HG02973 (cell line): ENCODE measurements at regions not wholly inside any gene's neighbourhood (a gene's known extent, or its start where the extent isn't known, plus 50 kb on each side); places are given as distances from the start of the nearest gene placed in this dataset.
"Not testable (repeated sequence)": the region's sequence is repeated elsewhere in the genome, so short reads cannot be mapped to it uniquely, and the experiment has no call there.

Source experiments
- ATAC-seq: cut with Tn5 transposase; IDR thresholded peaks from one replicate; pipeline ENCODE4 v1.9.1; 2021; ENCODE audit warnings: moderate library complexity; ENCODE audit not compliant: unreplicated experiment

GRCh38 chr18:38771620-38772019, 1206.0 kb upstream of the CELF4 start:
- not testable (repeated sequence) for ATAC-seq

GRCh38 chr18:38768504-38768903, 1202.9 kb upstream of the CELF4 start:
- ATAC-seq, result no peak

GRCh38 chr18:38759457-38759856, 1193.9 kb upstream of the CELF4 start:
- no peak for ATAC-seq

- ATAC-seq, result no peak
Measured at GRCh38 chr18:38756436-38756835, 1190.8 kb upstream of the CELF4 start.

- peak; percentile 53 for ATAC-seq
Measured at GRCh38 chr18:38752430-38752829, 1186.8 kb upstream of the CELF4 start.

GRCh38 chr18:38751898-38752297, 1186.3 kb upstream of the CELF4 start:
- no peak for ATAC-seq

- ATAC-seq, result no peak
Measured at GRCh38 chr18:38751211-38751610, 1185.6 kb upstream of the CELF4 start.

GRCh38 chr18:38750751-38751150, 1185.2 kb upstream of the CELF4 start:
- ATAC-seq, result no peak

GRCh38 chr18:38747153-38747552, 1181.6 kb upstream of the CELF4 start:
- ATAC-seq, result no peak

- not testable (repeated sequence) for ATAC-seq
Measured at GRCh38 chr18:38720181-38720580, 1154.6 kb upstream of the CELF4 start.

GRCh38 chr18:38718365-38718901, 1152.8 kb upstream of the CELF4 start:
- no peak for ATAC-seq

- no peak for ATAC-seq
Measured at GRCh38 chr18:38709122-38709521, 1143.5 kb upstream of the CELF4 start.

GRCh38 chr18:38706373-38706772, 1140.8 kb upstream of the CELF4 start:
- ATAC-seq, result no peak

- ATAC-seq, result no peak
Measured at GRCh38 chr18:38698088-38698487, 1132.5 kb upstream of the CELF4 start.

GRCh38 chr18:38695559-38696280, 1130.1 kb upstream of the CELF4 start:
- no peak for ATAC-seq

- ATAC-seq, result no peak
Measured at GRCh38 chr18:38693104-38693503, 1127.5 kb upstream of the CELF4 start.

GRCh38 chr18:38690626-38691025, 1125.0 kb upstream of the CELF4 start:
- no peak for ATAC-seq

- no peak for ATAC-seq
Measured at GRCh38 chr18:38688416-38688815, 1122.8 kb upstream of the CELF4 start.

- no peak for ATAC-seq
Measured at GRCh38 chr18:38670486-38670885, 1104.9 kb upstream of the CELF4 start.

- no peak for ATAC-seq
Measured at GRCh38 chr18:38664929-38665328, 1099.3 kb upstream of the CELF4 start.

GRCh38 chr18:38663682-38664081, 1098.1 kb upstream of the CELF4 start:
- no peak for ATAC-seq

- ATAC-seq, result no peak
Measured at GRCh38 chr18:38663270-38663669, 1097.7 kb upstream of the CELF4 start.

- ATAC-seq, result no peak
Measured at GRCh38 chr18:38654946-38655345, 1089.3 kb upstream of the CELF4 start.
